ENCODE measurements at regions not wholly inside any gene's neighbourhood (a gene's known extent, or its start where the extent isn't known, plus 50 kb on each side); places are given as distances from the start of the nearest gene placed in this dataset.

- DNase-seq, result peak in 1 of 2 donors; percentile 20
Observed at GRCh38 chr5:89441965-89442364, 559.0 kb upstream of the MEF2C start.

GRCh38 chr5:89440670-89441069 is 557.7 kb upstream of the MEF2C start:
- DNase-seq, result no peak

- no peak for DNase-seq
Observed at GRCh38 chr5:89437450-89438435, 554.8 kb upstream of the MEF2C start.

- no peak for DNase-seq
Observed at GRCh38 chr5:89436464-89436863, 553.5 kb upstream of the MEF2C start.

- DNase-seq, result no peak
Observed at GRCh38 chr5:89435347-89435746, 552.4 kb upstream of the MEF2C start.

GRCh38 chr5:89428624-89429023 is 545.6 kb upstream of the MEF2C start:
- no peak for DNase-seq

- DNase-seq, result no peak
Observed at GRCh38 chr5:89425062-89425461, 542.1 kb upstream of the MEF2C start.

GRCh38 chr5:89421035-89421434 is 538.1 kb upstream of the MEF2C start:
- peak; percentile 58 to 60 for DNase-seq

- peak; percentile 47 to 55 for DNase-seq
Observed at GRCh38 chr5:89418407-89419085, 535.6 kb upstream of the MEF2C start.

- no peak for DNase-seq
Observed at GRCh38 chr5:89417990-89418389, 535.0 kb upstream of the MEF2C start.

GRCh38 chr5:89417515-89417914 is 534.5 kb upstream of the MEF2C start:
- DNase-seq, result no peak

- no peak for DNase-seq
Observed at GRCh38 chr5:89411891-89412290, 528.9 kb upstream of the MEF2C start.

GRCh38 chr5:89407054-89407453 is 524.1 kb upstream of the MEF2C start:
- no peak for DNase-seq

- DNase-seq, result no peak
Observed at GRCh38 chr5:89401659-89402058, 518.7 kb upstream of the MEF2C start.

GRCh38 chr5:89401012-89401411 is 518.0 kb upstream of the MEF2C start:
- no peak for DNase-seq

GRCh38 chr5:89399548-89399947 is 516.6 kb upstream of the MEF2C start:
- DNase-seq, result peak; percentile 78 to 86

GRCh38 chr5:89397096-89397495 is 514.1 kb upstream of the MEF2C start:
- DNase-seq, result peak; percentile 76 to 85

GRCh38 chr5:89396278-89396954 is 513.4 kb upstream of the MEF2C start:
- peak; percentile 78 to 83 for DNase-seq

- DNase-seq, result no peak
Observed at GRCh38 chr5:89395111-89395510, 512.1 kb upstream of the MEF2C start.

- no peak for DNase-seq
Observed at GRCh38 chr5:89388872-89389271, 505.9 kb upstream of the MEF2C start.

- no peak for DNase-seq
Observed at GRCh38 chr5:89384391-89384790, 501.4 kb upstream of the MEF2C start.

- no peak for DNase-seq
Observed at GRCh38 chr5:89380635-89381034, 497.7 kb upstream of the MEF2C start.

GRCh38 chr5:89377767-89378455 is 494.9 kb upstream of the MEF2C start:
- no peak for DNase-seq
